NB4 (cell line): ENCODE measurements at regions not wholly inside any gene's neighbourhood (a gene's known extent, or its start where the extent isn't known, plus 50 kb on each side); places are given as distances from the start of the nearest gene placed in this dataset.

Experiments
- CTCF ChIP-seq: IDR thresholded peaks from one replicate; pipeline ENCODE4 v1.5.1; 2012; ENCODE audit warnings: low read depth, low read length
- MAX ChIP-seq: IDR thresholded peaks from 2 replicates; pipeline ENCODE4 v1.6.1; 2011; ENCODE audit warnings: low read depth, low read length

DNA sequence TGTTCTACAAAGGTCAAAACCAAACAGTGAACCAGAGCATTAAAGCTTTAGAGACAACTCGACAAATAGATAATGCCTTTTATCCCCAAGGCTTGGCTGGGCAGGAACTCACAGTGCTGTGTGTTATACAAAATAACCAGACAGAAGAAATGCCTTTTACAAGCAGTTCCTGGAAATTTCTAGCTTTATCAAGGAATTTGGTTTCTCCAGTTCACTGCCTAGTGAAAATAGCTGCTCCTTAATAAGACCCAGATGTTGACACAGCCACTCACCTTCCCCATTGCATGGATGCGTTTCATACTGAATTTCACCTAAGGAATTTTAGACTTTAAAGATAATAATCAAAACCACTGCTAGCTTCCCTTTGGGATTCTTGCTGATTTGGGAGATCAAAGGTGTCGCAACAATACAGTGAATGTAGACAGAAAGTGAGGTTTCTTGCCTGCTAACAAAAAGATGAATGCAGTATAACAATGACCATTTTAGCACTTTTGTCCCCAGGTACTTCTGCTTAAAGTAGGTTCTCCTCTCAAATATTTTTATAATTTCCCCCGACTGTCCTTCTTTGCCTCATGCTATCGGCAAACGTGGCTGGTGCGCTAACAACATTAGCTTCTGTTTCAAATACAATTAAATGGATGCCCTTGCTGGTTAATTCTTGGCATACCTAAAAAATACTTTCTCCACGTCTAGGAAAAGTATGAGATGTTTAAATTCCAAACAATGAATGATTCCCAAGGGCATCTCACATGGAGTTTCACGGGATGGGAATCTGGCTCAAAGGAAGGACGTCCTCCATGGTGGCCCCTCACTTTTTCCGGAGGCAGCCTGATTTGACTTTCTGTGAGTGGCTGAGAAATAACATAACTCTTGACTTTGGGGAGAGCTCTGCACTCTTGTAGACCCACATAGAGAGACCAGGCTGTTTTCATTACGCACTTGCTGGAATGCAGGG is 162.4 kb downstream of the C12orf75 start:
- TF ChIP-seq CTCF, result no peak
- no peak for TF ChIP-seq MAX
